GM18870 (cell line): ENCODE measurements at regions not wholly inside any gene's neighbourhood (a gene's known extent, or its start where the extent isn't known, plus 50 kb on each side); places are given as distances from the start of the nearest gene placed in this dataset.
"Not testable (repeated sequence)": the region's sequence is repeated elsewhere in the genome, so short reads cannot be mapped to it uniquely, and the experiment has no call there.

ENCODE experiments used
- ATAC-seq: cut with Tn5 transposase; IDR thresholded peaks from one replicate; pipeline ENCODE4 v1.9.1; 2021; ENCODE audit warnings: moderate library complexity; ENCODE audit not compliant: unreplicated experiment

DNA sequence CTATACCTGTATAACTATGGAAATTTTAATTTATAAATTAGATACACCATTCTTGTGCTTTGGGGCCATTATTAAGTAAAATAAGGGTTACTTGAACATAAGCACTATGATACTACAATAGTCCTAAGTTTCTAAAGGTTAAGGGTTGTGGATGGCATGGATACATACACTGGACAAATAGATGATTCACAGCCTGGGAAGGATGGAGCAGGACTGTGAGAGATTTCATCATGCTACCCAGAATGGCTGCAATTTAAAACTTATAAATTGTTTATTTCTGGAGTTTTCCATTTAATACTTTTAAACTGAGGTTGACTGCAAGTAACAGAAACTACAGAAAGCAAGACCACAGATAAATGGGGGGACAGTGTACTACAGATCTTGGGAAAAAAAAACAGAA lies 295.8 kb upstream of the ZNF804A start:
- no peak for ATAC-seq

GRCh38 chr2:184304006-184304405 lies 294.3 kb upstream of the ZNF804A start:
- ATAC-seq: no peak

DNA sequence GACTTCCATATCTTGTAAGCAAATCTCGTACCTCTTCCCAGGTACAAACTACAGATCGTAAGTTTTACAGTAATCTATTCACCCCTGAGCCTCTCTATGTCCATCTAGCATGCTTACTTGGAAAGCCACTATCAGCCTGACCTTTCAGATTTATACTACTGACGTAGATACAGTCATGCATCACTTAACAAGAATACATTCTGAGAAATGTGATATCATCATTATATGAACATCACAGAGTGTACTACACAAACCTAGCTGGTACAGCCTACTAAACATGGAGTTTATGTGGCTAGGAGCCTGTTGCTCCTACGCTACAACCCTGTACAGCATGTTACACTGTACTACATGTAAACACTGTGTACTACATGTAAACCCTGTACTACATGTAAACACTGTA lies 293.2 kb upstream of the ZNF804A start:
- no peak for ATAC-seq

DNA sequence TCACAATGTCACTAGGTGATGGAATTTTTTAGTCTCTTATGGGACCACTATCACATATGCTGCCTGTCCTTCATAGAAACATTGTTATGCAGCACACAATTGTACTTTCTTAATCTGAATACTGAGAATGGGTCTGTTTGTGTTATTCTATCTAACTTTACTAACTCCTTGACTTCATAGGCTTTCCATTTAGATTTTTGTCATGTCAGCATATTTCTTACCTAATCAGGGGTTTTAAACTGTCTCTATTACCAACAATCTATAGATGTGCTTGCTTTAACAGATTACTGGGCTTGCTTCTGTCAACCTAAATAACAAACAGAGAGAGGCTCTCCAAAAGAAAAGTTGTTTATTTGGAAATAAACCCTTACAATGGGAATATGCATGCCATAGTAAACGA lies 289.6 kb upstream of the ZNF804A start:
- no peak for ATAC-seq

DNA sequence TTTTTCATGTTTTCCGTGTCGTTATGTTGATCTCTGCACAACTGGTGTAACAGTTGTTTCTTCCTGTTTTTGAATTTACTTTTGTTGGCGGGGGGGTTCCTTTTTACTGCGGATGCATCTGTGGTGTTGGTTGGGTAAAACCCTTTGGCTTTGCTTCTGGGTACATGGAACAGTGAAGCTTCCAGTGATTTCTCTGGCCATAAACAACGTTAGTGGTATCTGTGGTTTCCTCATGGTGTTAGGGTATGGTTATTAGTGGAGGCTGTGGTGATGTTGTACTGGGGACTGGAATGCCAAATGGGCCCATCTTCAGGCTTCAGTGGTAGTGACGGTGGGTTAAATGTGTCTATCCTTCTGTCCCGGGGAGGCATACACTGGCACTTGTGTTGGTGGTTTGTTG lies 285.4 kb upstream of the ZNF804A start:
- ATAC-seq: no peak

DNA sequence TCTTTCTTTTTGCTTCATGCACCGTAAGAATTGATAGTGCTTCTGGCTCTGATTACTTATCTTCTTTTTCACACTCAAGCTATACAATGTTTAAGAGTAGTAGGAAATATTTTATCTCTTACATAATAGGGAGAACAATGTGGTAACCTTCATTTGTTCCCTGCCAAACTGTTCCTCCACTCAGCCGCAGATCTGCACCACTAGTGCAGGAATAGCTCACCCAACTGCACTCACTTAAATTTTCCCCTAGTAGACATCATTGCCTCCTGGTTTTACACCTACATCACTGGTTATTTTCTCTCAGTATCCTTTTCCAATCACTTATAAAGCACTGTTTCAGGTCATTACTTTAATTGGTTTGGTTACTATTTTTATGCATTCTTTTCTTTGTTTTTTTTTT lies 283.5 kb upstream of the ZNF804A start:
- ATAC-seq: no peak

GRCh38 chr2:184316921-184317320 lies 281.4 kb upstream of the ZNF804A start:
- ATAC-seq: no peak

GRCh38 chr2:184322615-184323014 lies 275.7 kb upstream of the ZNF804A start:
- no peak for ATAC-seq

GRCh38 chr2:184326066-184326465 lies 272.3 kb upstream of the ZNF804A start:
- no peak for ATAC-seq

DNA sequence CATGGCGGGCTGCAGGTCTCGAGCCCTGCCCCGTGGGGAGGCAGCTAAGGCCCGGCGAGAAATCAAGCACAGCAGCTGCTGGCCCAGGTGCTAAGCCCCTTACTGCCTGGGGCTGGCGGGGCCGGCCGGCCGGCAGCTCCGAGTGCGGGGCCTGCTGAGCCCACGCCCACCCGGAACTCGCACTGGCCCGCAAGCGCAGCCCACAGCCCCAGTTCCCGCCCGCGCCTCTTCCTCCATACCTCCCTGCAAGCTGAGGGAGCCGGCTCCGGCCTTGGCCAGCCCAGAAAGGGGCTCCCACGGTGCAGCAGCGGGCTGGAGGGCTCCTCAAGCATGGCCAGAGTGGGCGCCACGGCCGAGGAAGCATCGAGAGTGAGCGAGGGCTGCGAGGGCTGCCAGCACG lies 270.5 kb upstream of the ZNF804A start:
- ATAC-seq: not testable (repeated sequence)

DNA sequence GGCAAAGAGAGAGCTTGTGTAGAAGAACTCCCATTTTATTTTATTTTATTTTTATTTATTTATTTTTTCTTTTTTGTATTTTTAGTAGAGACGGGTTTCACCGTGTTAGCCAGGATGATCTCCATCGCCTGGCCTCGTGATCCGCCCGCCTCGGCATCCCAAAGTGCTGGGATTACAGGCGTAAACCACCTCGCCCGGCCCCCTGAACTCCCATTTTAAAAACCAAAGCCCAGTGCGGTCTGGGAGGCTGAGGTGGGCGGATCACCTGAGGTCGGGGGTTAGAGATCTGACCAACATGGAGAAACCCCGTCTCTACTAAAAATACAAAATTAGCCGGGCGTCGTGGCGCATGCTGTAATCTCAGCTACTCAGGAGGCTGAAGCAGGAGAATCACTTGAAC lies 267.8 kb upstream of the ZNF804A start:
- ATAC-seq: not testable (repeated sequence)

- ATAC-seq: no peak
These were observed 261.6 kb upstream of the ZNF804A start for GRCh38 chr2:184336688-184337087.

DNA sequence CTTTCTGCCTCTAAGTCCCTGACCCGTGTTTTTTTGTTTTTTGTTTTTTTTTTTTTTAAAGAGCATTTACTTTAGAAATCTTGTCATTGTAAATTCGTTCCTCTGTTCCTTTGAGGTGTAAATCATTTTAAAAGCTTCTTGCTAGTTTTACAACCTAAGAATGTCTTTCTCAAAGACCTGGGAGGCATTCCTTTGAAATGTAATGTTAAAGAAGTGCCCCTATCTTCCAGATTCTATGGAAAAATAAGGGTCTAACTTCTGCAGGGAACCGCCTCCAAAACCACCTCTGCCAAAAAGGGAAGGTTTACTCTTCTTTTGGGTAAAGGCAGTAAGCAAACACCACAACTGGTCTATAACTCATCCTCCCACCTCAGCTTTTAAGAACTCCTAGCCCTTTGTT lies 259.6 kb upstream of the ZNF804A start:
- ATAC-seq: no peak

GRCh38 chr2:184339966-184340365 lies 258.4 kb upstream of the ZNF804A start:
- no peak for ATAC-seq

GRCh38 chr2:184346338-184346862 lies 251.9 kb upstream of the ZNF804A start:
- no peak for ATAC-seq

GRCh38 chr2:184351126-184351525 lies 247.2 kb upstream of the ZNF804A start:
- no peak for ATAC-seq

DNA sequence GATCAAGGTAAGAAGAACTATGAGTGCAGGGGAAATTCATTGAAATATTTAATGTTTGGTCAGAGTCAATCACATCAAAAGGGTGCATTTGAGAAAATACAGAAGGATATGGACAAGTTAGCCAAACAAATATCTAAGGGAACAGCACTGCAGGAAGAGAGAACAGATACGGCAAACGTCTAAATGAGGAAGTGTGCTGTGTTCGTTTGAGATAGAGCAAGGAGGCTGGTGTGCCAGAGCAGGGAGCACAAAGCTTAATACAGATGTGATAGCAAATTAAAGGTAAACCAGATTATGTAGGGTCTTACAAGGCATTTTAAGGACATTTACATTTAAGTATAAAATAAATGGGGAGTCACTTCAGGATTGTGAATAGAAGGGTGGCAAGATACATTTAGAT lies 241.3 kb upstream of the ZNF804A start:
- no peak for ATAC-seq

- no peak for ATAC-seq
These were observed 238.9 kb upstream of the ZNF804A start for GRCh38 chr2:184359379-184359778.

DNA sequence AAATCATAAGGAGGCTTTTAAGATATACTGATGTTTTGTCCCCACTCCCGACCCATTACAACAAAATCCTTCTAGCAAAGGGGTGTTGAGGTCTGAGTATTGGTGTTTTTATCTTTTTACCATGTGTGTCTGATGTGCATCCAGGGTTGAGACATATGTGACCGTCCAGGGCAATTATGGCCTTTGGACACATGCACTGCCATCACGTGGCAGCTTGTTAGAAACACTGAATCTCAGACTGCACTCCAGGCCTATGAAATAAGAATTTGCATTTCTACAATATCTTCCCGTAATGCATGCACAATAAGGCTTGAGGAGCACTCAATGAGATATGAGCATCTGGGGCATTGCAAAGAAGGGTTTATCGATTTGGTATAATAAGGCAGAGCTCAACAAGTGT lies 235.1 kb upstream of the ZNF804A start:
- no peak for ATAC-seq

GRCh38 chr2:184367211-184367610 lies 231.1 kb upstream of the ZNF804A start:
- ATAC-seq: no peak

DNA sequence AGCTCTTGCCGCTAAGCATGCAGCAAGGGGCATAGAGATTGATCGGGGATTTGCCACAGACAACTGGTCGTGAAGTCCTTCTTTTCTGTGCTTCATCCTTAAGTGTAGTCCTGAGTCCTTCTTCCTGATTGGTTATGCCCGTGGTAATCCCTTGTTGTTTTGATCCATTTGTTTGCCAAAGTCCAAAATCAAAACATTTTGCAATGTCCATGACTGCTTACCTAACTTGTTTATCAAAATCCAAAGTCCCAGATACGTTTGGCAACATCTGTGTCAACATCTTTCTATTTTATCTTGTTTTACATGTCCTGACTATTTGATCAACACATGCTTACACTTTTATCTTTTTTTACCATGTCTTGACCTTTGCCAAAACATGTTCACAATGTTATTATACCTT lies 229.0 kb upstream of the ZNF804A start:
- ATAC-seq: no peak

- no peak for ATAC-seq
These were observed 227.4 kb upstream of the ZNF804A start for GRCh38 chr2:184370954-184371353.

GRCh38 chr2:184371641-184372040 lies 226.7 kb upstream of the ZNF804A start:
- ATAC-seq: no peak

- ATAC-seq: no peak
These were observed 225.8 kb upstream of the ZNF804A start for GRCh38 chr2:184372484-184372883.
